CD4-positive, alpha-beta memory T cell (primary cell): ENCODE measurements at regions not wholly inside any gene's neighbourhood (a gene's known extent, or its start where the extent isn't known, plus 50 kb on each side); places are given as distances from the start of the nearest gene placed in this dataset.

Source experiments
- CTCF ChIA-PET: fragments of 350-600 bp; sonication (Branson Sonifier 250); formaldehyde crosslinking; loops from one replicate; lab custom pipeline; 2021; ENCODE audit warnings: inconsistent platforms; ENCODE audit not compliant: partially characterized antibody; lab: Charles Lee
- POLR2A ChIA-PET: fragments of 350-600 bp; sonication (Branson Sonifier 250); formaldehyde crosslinking; loops from one replicate; lab custom pipeline; 2021; ENCODE audit not compliant: partially characterized antibody; lab: Charles Lee
- DNase-seq, 5 donors: peaks; one replicate each; pipeline versions ENCODE4 v3.0.0 to v3.0.0-alpha.2; 2020 to 2022; ENCODE audit warnings: mixed read lengths in 1 of 5
- H3K27ac ChIP-seq: one replicate; pipeline ENCODE4 v1.7.0; 2013; ENCODE audit warnings: low read depth, low read length
- H3K27me3 ChIP-seq: 2 replicates; pipeline ENCODE4 v1.7.0; 2013; ENCODE audit warnings: mild to moderate bottlenecking, low read length, moderate library complexity; ENCODE audit not compliant: insufficient read depth
- H3K36me3 ChIP-seq: 2 replicates; pipeline ENCODE4 v1.7.0; 2013; ENCODE audit warnings: mild to moderate bottlenecking, low read length, moderate library complexity; ENCODE audit not compliant: insufficient read depth
- H3K4me1 ChIP-seq: 2 replicates; pipeline ENCODE4 v1.7.0; 2013; ENCODE audit warnings: mild to moderate bottlenecking, low read length, moderate library complexity; ENCODE audit not compliant: insufficient read depth
- H3K4me3 ChIP-seq, 2 donors: one replicate each; pipeline ENCODE4 v1.7.0; 2013; ENCODE audit warnings: low read length in 2 of 2, mild to moderate bottlenecking in 1 of 2
- H3K9me3 ChIP-seq, 2 donors: one replicate each; pipeline ENCODE4 v1.7.0; 2013; ENCODE audit warnings: low read length in 2 of 2, control low read depth in 1 of 2; ENCODE audit not compliant: control insufficient read depth in 1 of 2
- H3K27ac Mint-ChIP-seq, 7 donors: one replicate each; pipeline ENCODE4 v1.8.0; 2020 to 2021; ENCODE audit warnings: mixed read lengths in 7 of 7, mild to moderate bottlenecking in 6 of 7, inconsistent platforms in 3 of 7, moderate library complexity in 3 of 7
- H3K27me3 Mint-ChIP-seq, 2 donors: one replicate each; pipeline ENCODE4 v1.8.0; 2020 to 2021; ENCODE audit warnings: mixed read lengths in 2 of 2
- H3K36me3 Mint-ChIP-seq, 2 donors: one replicate each; pipeline ENCODE4 v1.8.0; 2020 to 2021; ENCODE audit warnings: mixed read lengths in 2 of 2, inconsistent platforms in 1 of 2, mild to moderate bottlenecking in 1 of 2
- H3K4me1 Mint-ChIP-seq, 4 donors: one replicate each; pipeline ENCODE4 v1.8.0; 2020 to 2021; ENCODE audit warnings: mixed read lengths in 4 of 4, mild to moderate bottlenecking in 1 of 4
- H3K4me3 Mint-ChIP-seq, 8 donors: one replicate each; pipeline ENCODE4 v1.8.0; 2020 to 2021; ENCODE audit warnings: mixed read lengths in 8 of 8, mild to moderate bottlenecking in 7 of 8, moderate library complexity in 6 of 8, inconsistent platforms in 3 of 8
- H3K9me3 Mint-ChIP-seq, 8 donors: one replicate each; pipeline ENCODE4 v1.8.0; 2020 to 2021; ENCODE audit warnings: mixed read lengths in 8 of 8, mild to moderate bottlenecking in 5 of 8, inconsistent platforms in 3 of 8, moderate library complexity in 1 of 8
- intact Hi-C: fragments of 100-400 bp; cut with micrococcal nuclease; formaldehyde crosslinking; loops from one replicate; pipeline ENCODE4 v1.15.1; 2023

DNA sequence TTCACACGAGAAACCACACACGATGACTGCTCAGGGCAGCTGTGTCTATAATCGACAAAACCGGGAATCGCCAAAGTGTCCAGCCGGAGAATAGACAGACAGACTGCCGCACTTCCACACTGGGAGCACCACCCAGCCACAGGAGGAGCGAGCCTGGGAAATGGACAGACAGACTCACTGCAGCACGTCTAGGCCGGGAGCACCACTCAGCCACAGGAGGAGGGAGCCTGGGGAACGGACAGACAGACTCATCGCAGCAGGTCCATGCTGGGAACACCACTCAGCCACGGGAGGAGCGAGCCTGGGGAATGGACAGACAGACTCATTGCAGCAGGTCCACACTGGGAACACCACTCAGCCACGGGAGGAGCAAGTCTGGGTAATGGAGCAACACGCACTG lies 137.2 kb downstream of the BRD1 start:
- H3K4me1 Mint-ChIP-seq = peaks cover 0 to 5% (median 2%) of the 10 kb centered on the region in 4 donors

GRCh38 chr22:49689858-49690257 lies 137.8 kb downstream of the BRD1 start:
- Mint-ChIP-seq H3K9me3 (no peaks in the 10 kb centered on the region), H3K36me3 (no peaks in the 10 kb centered on the region), H3K4me3 (no peak overlapping the region), H3K27ac (no peak overlapping the region), H3K27me3 (peaks cover 7 to 9% of the 10 kb centered on the region in 2 donors), H3K4me1 (peaks cover 0 to 5% (median 2%) of the 10 kb centered on the region in 4 donors)
- no peak overlapping the region for H3K27ac ChIP-seq
- ChIA-PET CTCF (no interaction called here), POLR2A (no interaction called here)
- no peak for DNase-seq
- no peak overlapping the region for H3K4me3 ChIP-seq
- H3K36me3 ChIP-seq = no peaks in the 10 kb centered on the region
- H3K4me1 ChIP-seq = no peaks in the 10 kb centered on the region
- no peaks in the 10 kb centered on the region for H3K27me3 ChIP-seq
- intact Hi-C loops = no loop called here
- H3K9me3 ChIP-seq = no peaks in the 10 kb centered on the region

More for the DNA sequence above, 137.2 kb downstream of the BRD1 start:
- Mint-ChIP-seq H3K36me3 (no peaks in the 10 kb centered on the region), H3K4me3 (no peak overlapping the region), H3K27me3 (peaks cover 6 to 9% of the 10 kb centered on the region in 2 donors), H3K27ac (no peak overlapping the region), H3K9me3 (peaks cover 0 to 2% (median 0%) of the 10 kb centered on the region in 8 donors)
- ChIA-PET CTCF (no interaction called here), POLR2A (no interaction called here)
- no peaks in the 10 kb centered on the region for H3K27me3 ChIP-seq
- H3K9me3 ChIP-seq = no peaks in the 10 kb centered on the region
- intact Hi-C loops = no loop called here
- H3K4me1 ChIP-seq = no peaks in the 10 kb centered on the region
- no peaks in the 10 kb centered on the region for H3K36me3 ChIP-seq
- no peak overlapping the region for H3K27ac ChIP-seq
- no peak for DNase-seq
- H3K4me3 ChIP-seq = no peak overlapping the region

- H3K4me3 Mint-ChIP-seq = no peak overlapping the region
- H3K36me3 Mint-ChIP-seq = no peaks in the 10 kb centered on the region
- no peak overlapping the region for H3K27ac ChIP-seq
- H3K27me3 Mint-ChIP-seq = peaks cover 7 to 9% of the 10 kb centered on the region in 2 donors
- no peak for DNase-seq
- no peaks in the 10 kb centered on the region for H3K4me1 ChIP-seq
- no peak overlapping the region for H3K4me3 ChIP-seq
- H3K9me3 Mint-ChIP-seq = no peaks in the 10 kb centered on the region
- no peak overlapping the region for H3K27ac Mint-ChIP-seq
- no peaks in the 10 kb centered on the region for H3K27me3 ChIP-seq
- no peaks in the 10 kb centered on the region for H3K9me3 ChIP-seq
- POLR2A ChIA-PET = interaction anchor here (0.8 to 1.6 kb wide), 2 partner anchors 32 to 35 kb away, joined by 3 to 4 read pairs; no protein-coding TSS in a partner anchor
- intact Hi-C loops = no loop called here
- H3K36me3 ChIP-seq = no peaks in the 10 kb centered on the region
- CTCF ChIA-PET = no interaction called here
- H3K4me1 Mint-ChIP-seq = peaks cover 0 to 5% (median 2%) of the 10 kb centered on the region in 4 donors
Measured at GRCh38 chr22:49689255-49689770, 138.4 kb downstream of the BRD1 start.

DNA sequence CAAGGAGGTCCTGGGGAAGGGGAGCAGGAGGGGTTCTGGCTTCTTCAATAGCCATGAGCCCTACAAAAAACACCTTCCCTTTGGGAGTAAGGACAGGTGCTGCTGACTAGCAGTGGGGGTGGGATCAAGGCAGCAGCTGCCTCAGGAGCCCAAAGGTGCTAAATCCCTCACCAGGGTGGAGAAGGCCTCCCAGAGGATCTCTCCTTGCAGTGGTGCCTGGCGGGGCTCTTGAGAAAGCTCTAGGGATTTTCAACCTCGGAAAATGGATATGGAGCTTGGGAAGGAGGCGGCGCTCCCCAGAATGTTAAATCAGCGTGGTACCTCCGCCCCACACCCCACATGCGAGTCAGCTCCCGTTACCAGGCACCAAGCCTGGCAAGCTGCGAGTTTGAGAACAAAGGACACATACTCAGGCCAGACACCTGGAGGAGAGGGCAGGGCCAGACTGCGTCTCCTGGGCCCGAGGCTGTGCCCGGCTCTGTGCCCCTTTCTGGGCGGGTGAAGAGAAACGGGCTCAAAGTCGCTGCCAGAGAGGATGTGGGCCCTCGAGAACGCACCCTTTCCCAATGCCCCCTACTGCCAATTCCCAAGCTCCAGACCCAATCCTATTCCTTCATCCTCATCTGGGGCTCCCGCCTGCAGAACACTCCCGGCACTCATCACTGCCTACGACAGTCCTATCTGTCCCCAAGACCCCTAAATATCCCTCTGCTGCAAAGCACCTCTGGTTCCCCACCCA lies 139.0 kb downstream of the BRD1 start:
- Mint-ChIP-seq H3K4me1 (peaks cover 0 to 5% (median 2%) of the 10 kb centered on the region in 4 donors), H3K27me3 (peaks cover 7 to 9% of the 10 kb centered on the region in 2 donors), H3K36me3 (no peaks in the 10 kb centered on the region), H3K9me3 (peaks cover 0 to 3% (median 0%) of the 10 kb centered on the region in 8 donors), H3K27ac (no peak overlapping the region), H3K4me3 (no peak overlapping the region)
- H3K27me3 ChIP-seq = no peaks in the 10 kb centered on the region
- no peak overlapping the region for H3K4me3 ChIP-seq
- ChIA-PET POLR2A (interaction anchor here (0.8 to 1.6 kb wide), 2 partner anchors 32 to 36 kb away, joined by 3 to 4 read pairs; no protein-coding TSS in a partner anchor), CTCF (no interaction called here)
- H3K36me3 ChIP-seq = no peaks in the 10 kb centered on the region
- intact Hi-C loops = no loop called here
- no peaks in the 10 kb centered on the region for H3K9me3 ChIP-seq
- no peak overlapping the region for H3K27ac ChIP-seq
- DNase-seq = no peak
- H3K4me1 ChIP-seq = no peaks in the 10 kb centered on the region

GRCh38 chr22:49687786-49688515 lies 139.7 kb downstream of the BRD1 start:
- no peak overlapping the region for H3K4me3 Mint-ChIP-seq
- H3K27me3 Mint-ChIP-seq = peaks cover 8 to 9% of the 10 kb centered on the region in 2 donors
- peaks cover 0 to 5% (median 2%) of the 10 kb centered on the region in 4 donors for H3K4me1 Mint-ChIP-seq
- no peak overlapping the region for H3K4me3 ChIP-seq
- no peaks in the 10 kb centered on the region for H3K9me3 ChIP-seq
- no peak overlapping the region for H3K27ac Mint-ChIP-seq
- ChIA-PET CTCF (no interaction called here), POLR2A (interaction anchor here (1.6 kb wide), 1 partner anchor 31 kb away, joined by 4 read pairs; no protein-coding TSS in a partner anchor)
- H3K9me3 Mint-ChIP-seq = peaks cover 0 to 10% (median 0%) of the 10 kb centered on the region in 8 donors
- no peak overlapping the region for H3K27ac ChIP-seq
- no peaks in the 10 kb centered on the region for H3K4me1 ChIP-seq
- no peaks in the 10 kb centered on the region for H3K36me3 ChIP-seq
- H3K36me3 Mint-ChIP-seq = no peaks in the 10 kb centered on the region
- intact Hi-C loops = no loop called here
- DNase-seq = no peak
- no peaks in the 10 kb centered on the region for H3K27me3 ChIP-seq

DNA sequence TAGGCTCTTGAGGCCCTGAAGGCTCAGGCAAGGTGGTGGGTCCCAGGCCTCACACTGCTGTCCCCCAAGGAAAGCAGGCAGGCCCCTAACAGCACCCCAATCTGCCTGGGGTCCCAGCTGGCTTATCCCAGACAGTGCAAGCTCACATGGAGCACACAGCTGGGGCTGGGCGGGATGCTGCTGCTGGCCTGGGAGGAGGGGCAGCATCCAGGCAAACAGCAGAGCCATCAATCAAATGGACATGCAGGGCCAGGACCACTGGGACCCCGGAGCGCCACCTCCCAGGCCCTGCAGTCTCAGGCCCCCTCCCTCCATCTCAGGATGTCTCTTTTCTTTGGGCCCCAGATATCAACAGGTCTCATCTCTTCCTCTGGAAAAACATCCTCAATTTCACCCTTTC lies 140.3 kb downstream of the BRD1 start:
- Mint-ChIP-seq H3K27me3 (peaks cover 8 to 9% of the 10 kb centered on the region in 2 donors), H3K4me3 (no peak overlapping the region), H3K36me3 (no peaks in the 10 kb centered on the region), H3K27ac (no peak overlapping the region), H3K9me3 (peaks cover 0 to 10% (median 0%) of the 10 kb centered on the region in 8 donors), H3K4me1 (peaks cover 0 to 3% (median 2%) of the 10 kb centered on the region in 4 donors)
- no peak for DNase-seq
- H3K4me1 ChIP-seq = no peaks in the 10 kb centered on the region
- no peak overlapping the region for H3K27ac ChIP-seq
- no peak overlapping the region for H3K4me3 ChIP-seq
- H3K27me3 ChIP-seq = no peaks in the 10 kb centered on the region
- ChIA-PET POLR2A (interaction anchor here (0.7 kb wide), 1 partner anchor 29 kb away, joined by 4 read pairs; no protein-coding TSS in a partner anchor), CTCF (no interaction called here)
- H3K9me3 ChIP-seq = no peaks in the 10 kb centered on the region
- no peaks in the 10 kb centered on the region for H3K36me3 ChIP-seq
- intact Hi-C loops = no loop called here
